HG02610 (cell line): ENCODE measurements at regions not wholly inside any gene's neighbourhood (a gene's known extent, or its start where the extent isn't known, plus 50 kb on each side); places are given as distances from the start of the nearest gene placed in this dataset.
"Not testable (repeated sequence)": the region's sequence is repeated elsewhere in the genome, so short reads cannot be mapped to it uniquely, and the experiment has no call there.

Experiments used
- ATAC-seq: cut with Tn5 transposase; IDR thresholded peaks from one replicate; pipeline ENCODE4 v1.9.1; 2021; ENCODE audit warnings: mild to moderate bottlenecking, moderate library complexity; ENCODE audit not compliant: unreplicated experiment

DNA sequence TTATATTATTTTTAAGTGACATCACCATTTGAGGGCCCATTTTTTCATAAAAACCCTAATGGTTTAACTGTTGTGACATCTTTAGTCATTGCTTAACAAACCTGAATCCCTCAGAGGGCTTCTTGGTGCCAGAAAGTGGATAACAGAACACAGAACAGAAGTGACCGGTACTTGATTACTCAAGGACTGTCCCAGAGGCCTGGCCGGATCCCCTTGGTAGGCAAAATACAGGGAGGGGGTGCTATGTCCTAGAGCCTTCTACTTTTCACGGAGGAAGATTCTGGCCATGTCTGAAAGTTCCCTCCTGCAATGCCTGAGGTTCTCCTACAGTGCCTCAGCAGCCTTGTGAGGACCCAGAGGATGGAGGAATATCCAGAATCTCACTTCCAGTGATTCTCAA, 94.3 kb upstream of the DCLK2 start:
- no peak for ATAC-seq

DNA sequence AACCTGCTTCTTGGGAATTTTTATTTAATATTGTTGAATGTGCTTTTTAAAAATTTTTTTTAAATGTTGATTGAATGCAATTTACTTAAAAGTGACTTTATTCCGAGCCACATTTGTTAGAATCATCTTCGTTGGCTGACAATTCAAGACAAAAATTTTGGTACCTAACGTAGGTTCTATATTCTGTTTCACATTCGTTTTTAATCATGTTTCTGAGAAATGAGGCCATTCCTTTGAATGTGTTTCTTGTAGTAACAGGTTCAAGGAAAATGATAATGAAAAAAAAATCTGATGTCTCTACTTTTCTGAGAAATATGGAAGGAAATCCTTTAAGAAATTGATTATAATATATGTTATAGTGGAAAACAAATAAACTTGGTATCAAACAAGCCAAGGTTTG, 92.3 kb upstream of the DCLK2 start:
- ATAC-seq: no peak

DNA sequence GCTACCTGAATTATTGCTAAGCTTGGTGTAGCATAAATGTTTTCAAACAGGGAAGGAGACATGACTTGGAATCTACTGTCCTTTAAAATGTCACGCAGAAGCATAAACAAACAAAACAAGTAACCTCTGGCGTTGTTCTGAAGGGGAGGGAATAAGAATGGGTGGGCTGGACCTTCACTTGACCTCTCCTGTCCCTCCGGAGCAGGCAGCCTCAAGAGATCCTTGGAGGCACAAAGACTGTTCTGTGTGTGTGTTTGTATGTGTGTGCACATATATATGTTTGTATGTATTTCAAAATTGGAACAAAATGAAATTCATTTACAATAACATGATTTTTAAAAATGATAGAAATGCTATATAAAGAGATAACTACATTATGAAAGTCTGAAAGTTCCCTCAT, 91.3 kb upstream of the DCLK2 start:
- no peak for ATAC-seq

DNA sequence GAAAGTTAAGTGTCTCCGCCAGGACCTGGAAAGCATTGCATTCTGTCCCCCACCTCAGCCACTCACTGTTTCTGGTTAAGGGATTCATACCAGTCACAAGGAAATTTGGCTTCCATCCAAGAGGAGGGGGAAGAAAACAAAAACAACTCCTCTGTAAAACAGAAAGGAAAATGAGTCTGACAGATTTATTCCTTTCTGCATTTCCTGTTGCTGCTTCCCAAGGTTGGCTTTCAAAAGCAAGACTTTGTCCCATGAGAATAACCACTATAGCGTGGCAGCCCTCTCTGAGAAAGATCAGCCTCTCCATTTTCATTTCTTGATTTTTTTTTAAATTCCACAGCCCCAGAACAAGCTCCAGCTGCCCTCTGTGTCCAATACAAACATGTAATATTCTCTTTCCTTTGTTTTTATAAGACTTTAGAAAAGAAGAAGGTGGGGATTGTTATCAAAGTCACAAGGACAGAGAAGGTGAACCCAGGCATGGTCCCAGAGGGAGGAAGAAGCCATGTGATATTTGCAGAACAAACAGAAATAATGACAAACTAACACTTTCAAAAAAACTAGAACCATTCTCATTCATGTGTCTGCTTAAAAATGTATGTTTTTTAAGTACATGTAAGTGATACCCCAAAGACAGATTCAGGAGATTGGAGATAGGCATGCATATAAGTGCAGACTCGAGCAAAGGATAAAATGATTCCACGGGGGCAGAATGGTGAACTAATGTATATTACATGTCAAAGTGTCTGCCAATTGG, 90.7 kb upstream of the DCLK2 start:
- ATAC-seq: no peak

DNA sequence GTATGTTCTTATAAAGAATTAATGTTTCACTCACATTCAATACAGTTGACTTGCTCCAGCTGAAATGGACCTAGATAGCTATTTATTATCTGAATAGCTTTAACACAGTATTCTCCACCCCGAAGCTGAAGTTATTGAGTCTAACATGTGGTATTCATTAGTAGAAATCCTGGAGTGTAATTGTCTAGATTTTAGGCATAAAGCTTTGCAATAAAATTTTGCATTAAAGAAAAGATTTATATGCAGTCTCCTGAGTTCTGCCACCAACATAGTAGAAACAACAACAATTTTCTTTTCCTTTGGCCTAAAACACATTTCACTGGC, 90.2 kb upstream of the DCLK2 start:
- ATAC-seq: no peak

DNA sequence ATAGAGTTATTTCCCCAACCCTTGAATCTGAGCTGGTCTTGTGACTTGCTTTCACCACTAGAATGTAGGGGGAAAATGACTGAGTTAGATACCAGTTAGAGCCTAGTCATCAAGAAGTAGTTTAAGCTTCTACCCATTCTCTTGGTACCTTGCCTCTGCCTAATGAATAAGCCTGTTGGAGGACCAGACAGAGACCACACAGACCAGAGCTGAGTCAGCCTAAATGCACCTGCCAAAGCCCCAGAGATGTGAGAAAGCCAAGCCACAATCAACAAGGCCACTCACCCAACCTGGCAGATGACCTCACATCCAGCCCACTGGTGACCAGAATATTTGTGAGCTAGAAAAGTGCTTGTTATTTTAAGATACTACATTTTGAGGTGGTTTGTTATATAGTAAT, 85.2 kb upstream of the DCLK2 start:
- ATAC-seq: no peak

DNA sequence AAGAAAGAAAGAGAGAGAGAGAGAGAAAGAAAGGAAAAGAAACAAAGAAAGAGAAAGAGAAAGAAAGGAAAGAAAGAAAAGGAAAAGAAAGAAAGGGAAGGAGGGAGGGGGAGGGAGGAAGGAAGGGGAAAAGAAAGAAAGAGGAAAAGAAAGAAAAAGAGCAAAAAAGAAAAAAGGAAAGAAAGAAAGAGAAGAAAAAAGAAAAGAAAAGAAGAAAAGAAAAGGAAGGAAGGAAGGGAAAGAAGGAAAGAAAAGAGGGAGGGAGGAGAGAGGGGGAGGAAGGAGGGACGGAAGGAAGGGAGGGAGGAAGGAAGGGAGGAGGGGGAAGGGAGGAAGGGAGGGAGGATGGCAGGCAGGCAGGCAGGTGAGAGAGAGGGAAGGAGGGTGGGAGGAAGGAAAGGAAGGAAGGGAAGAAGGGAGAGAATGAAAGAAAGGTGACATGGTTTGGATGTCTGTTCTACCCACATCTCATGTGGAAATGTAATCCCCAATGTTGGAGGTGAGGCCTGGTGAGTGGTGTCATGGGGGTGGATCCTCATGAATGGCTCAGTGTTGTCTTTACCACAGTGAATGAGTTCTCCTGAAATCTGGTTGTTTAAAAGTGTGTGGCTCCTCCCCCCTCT, 83.0 kb upstream of the DCLK2 start:
- no peak for ATAC-seq

DNA sequence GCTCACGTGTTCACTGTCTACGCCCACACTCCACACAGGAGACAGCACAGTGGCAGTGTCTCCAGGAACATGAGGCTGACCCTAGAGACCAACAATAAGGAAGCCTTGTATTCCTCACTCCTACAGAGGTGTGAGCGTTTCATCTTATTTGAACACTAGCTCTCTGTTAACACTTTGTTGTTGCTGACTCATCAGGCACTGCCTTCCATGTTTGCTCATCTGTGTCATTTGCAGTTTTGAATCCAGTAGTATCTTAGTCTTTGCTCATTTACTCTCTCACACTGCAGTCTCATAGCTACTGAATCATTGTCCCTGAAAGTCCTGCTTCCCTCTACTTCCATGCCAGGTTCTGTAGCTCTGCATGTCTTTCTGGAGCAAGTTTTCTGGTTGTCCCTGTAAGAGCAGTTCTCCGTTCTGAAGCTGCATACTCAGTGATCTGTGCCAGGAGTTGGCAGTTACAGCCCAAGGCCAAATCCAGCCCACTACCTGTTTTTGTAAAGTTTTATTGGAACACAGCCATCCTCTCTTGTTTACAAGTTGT, 80.3 kb upstream of the DCLK2 start:
- peak; percentile 81 for ATAC-seq

DNA sequence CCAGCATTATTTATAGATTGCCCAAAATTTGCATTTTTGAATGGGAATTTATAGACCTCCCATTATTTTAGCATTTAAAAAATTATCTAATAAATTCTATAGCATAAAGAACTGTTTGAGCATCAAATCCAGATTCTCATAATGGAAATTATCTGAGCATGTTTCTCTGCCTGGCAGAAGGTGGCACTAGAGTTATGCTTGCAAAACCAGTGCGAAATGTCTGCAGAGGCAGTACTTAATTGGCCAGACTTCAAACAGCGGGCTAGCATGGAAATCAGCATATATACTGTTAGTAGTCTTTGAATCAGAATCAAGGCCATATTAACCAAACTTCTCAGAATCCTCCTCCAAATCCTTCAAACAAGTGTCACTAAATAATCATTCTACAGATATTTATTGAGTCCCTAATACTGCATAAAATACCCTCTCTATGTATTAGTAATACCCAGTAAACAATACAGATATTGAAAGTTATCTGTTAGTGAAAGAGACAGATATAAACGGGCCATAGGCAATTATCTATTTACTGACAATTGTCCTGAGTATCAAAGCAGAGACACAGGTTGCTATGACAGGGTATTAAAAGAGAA, 78.7 kb upstream of the DCLK2 start:
- ATAC-seq: peak; percentile 32

DNA sequence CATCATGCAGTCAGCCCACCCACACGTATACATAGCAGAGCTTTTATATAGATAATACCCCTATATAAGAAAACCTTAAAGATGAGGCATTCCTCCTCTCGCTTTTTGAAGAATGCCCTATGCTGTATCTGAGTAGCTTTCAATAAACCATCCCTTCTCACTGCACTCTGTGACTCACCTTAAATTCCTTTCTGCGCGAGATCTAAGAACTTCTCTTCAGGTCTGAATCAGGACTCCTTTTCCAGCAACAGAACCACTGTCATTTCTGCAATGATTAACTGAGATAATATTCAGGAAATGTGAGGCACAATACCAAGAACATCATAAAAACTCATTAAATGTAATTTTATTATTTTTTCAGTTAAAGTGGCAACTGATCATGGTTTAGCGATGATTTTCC, 76.4 kb upstream of the DCLK2 start:
- no peak for ATAC-seq

DNA sequence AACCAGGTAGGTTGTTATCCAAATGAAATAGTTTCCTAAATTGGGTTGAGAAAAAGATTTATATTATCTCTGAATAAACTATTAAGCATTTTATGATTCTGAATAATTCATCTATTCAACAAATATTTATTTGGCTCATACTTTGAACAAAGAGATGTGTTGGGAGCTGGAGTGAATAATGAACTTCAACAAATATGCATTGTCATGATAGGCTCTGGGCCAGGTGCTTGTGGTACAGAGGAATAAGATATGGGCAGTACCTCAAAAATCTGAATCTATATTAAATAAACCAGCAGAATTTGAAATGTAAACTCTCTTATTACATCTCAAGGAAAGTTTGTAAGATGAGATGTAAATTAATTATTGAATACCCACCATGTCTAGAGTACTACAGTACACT, 75.7 kb upstream of the DCLK2 start:
- no peak for ATAC-seq

DNA sequence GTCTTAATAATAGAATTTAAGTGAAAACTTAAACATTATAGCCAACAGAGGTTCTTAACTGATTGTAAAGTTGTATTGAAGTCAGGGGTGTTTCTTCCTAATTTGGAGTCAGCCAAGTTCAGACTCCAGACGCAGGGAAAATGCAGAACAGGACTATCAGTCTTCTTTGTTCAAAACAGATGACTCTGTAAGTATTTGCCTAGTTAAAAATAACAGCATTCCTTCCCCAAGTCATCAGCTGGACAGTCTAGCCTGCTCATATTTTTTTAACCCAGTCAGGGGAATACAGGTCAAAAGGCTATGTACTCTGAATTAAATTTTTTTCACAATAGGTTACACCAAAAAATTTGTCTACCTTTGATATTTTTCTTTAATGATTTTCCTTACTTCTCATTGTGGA, 73.8 kb upstream of the DCLK2 start:
- no peak for ATAC-seq

DNA sequence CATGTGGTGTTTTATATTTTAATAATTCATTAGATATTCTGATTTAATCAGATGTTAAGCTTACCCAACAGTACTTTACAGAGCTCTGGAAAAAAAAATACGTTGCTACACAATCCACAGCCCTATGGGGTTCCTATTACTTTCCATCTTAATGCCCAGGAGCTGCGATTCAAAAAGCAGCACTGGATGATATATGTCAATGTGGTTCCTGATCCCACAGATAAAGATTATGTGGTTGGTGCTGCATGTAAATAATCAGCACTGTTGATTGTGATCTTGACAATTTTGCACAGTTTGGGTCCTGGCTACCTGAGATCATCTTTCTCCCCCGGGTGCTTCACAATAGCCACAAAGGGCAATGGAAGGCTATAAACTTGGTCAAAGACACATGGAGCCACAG, 72.7 kb upstream of the DCLK2 start:
- no peak for ATAC-seq

DNA sequence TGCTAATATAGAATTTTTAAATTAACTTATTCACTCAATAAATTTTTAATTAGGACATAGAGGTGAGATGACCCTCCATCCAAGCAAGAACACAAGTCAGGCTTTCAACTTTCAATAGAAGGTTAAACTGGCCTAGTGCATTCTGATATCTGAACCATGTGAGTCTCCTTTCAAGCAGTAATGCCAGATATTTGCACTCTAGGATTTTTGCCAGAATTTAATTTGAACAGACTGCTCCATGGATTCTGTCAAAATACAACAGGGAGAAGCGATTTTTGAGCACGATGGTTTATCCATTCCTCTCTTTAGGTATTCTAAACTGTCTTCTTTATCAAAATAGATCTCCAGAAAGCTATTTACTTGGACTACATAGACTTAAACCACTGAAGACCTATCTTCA, 72.0 kb upstream of the DCLK2 start:
- ATAC-seq: no peak

DNA sequence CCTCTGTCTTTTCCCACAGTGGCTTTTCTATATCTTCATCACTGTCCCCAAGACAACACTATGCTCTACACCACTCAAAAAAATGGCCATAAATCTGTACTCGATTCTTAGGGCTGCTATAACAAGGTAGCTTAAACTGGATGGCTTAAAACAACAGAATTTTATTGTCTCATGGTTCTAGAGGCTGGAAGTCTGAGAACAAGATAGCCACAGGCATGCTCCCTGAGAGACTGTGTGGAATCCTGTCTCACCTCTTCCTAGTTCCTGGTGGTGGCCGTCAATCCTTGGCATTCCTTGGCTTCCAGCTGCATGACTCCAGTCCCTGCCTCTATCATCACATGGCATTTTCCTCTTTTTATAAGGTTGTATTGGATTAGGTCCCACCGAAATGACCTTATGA, 70.7 kb upstream of the DCLK2 start:
- ATAC-seq: no peak

DNA sequence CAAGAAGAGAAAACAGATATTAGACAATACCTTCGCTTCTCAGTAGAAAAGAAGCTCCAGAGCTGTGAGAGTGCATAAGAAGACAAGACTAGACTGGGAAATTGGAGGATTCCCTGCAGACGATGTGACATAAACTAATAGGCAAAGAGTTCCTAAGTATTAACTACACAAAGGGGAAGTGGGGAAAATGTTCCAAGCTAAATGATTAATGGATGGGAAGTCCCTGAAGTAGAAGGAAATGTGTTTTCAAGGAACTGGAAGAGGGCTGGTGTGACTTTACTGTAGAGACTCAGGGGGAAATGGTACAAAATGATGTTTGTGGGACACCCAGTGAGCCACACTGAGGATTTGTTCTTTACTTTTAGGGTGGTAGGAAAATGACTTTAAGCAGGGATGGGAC, 69.7 kb upstream of the DCLK2 start:
- ATAC-seq: no peak

DNA sequence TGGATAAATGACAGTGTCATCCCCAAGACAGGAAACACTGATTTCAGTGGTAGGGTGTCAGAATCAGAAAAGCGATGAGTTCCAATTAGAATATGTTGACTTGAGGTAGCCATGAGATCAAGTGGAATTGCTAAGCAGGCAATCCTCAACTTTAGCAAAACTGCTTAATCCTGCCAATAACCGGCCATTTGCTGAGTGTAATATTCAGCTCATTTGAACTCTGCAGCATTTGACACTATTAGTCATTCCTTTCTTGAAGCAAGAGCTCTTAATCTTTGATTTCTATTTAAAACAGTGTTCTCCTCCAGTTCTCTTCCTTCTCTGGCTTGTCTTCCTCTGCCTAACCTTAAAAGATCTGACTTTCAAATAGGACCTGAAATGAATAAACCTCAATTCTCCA, 68.7 kb upstream of the DCLK2 start:
- no peak for ATAC-seq

DNA sequence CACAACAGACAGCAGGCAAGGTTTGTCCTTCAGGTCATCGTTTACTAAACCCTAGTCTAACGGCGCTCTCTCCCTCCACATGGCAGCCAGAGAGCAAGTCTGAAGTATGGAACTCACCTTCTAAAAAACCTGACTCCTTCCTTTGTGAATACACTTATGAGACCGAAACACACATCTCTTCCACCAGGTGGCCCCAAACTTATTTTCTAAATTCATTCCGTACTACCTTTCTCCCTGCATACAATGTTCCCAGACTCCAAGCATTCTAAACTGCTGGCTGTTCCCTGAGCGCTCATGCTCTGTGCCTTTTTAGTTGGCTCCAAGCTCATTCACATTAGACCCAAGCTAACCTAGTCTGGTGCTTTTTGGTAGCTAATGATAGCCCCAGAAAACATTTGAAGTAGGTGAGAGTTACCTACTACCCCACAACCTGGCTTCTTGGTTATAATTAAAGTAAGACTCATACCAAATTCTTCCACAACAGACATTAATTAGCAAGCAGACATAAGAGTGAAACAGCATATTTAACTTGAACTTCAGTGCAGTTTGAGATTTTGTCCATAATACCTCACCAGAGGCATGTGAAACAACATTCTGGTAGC, 67.6 kb upstream of the DCLK2 start:
- ATAC-seq: peak; percentile 75

DNA sequence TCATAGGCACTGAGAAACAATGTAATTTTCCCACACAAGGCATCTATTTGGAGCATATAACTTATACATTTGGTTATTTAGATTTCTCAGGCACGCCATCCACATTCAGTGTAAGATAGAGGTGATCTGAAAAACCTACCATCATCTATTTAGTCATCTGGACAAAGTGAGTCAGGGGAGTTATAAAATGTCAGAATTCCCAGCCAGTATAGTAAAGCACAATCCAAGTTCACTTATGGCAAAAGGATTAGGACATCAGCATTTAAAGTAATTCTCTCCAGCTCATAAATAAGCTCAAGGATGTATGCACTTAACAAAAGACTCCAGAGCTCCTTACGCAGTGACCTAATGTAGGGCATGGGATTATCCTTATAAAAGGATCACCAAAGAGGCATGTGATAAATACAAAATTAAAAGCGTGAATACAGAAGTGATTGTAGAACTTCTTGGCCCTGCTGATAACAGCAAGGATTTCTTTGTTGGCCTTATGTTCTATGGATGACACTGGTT, 65.3 kb upstream of the DCLK2 start:
- ATAC-seq: no peak

DNA sequence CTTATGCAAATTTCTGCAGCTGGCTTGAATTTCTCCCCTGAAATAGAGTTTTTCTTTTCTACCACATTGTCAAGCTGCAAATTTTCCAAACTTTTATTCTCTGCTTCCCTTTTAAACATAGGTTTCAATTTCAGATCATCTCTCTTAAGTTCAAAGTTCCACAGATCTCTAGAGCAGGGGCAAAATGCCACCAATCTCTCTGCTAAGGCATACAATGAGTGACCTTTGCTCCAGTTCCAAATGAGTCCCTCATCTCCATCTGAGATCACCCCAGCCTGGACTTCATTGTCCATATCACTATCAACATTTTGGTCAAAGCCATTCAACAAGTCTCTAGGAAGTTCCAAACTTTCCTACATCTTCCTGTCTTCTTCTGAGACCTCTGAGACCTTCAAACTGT, 62.3 kb upstream of the DCLK2 start:
- not testable (repeated sequence) for ATAC-seq

DNA sequence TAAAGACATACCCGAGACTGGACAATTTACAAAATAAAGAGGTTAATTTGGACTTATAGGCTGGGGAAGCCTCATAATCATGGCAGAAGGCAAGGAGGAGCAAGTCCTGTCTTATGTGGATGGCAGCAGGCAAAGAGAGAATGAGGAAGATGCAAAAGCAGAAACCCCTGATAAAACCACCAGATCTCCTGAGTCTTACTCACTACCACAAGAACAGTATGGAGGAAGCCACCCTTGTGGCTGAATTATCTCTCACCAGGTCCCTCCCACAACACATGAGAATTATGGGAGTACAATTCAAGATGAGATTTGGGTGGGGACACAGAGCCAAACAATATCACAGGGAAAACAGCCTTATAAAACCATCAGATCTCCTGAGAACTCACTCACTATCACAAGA, 61.6 kb upstream of the DCLK2 start:
- ATAC-seq: not testable (repeated sequence)

DNA sequence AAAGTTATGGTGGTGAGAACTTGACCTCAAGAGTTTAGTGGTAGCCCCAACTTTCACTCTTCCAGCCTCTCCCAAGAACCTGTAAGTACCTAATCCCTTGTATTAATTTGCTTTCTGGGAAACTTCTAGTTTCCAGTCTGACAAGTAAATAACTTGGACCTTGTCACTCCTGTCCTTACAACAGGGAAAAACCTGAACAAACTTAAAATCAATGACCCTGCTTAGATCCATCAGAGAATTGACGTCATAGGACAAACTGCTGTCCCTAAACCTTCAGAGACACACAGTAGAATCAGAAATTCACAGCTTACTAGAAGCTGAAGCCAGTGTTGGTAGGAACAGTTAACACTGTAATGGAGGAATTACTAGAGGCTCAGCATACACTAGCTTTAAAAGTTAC, 60.0 kb upstream of the DCLK2 start:
- no peak for ATAC-seq
